ENCODE measurements at regions not wholly inside any gene's neighbourhood (a gene's known extent, or its start where the extent isn't known, plus 50 kb on each side); places are given as distances from the start of the nearest gene placed in this dataset.

DNA sequence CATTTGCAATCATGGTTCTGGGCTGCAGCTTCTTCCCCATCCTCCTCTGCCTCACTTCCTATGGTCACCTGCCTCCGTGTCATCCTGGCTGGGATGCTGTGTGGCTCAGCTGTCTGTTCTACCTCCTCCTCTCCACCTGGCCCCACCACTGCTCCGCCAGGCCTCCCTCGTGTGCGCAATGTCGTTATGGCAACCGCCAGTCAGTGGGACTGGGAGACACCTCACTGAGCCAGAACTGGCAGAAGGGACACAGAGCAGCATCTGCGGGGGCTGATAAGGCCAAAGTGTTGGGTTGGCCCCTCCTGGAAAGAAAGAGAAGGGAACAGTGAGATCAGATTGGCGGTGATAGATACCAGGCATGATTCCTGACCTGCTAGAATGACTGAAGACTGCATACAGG lies 527.5 kb downstream of the INHBA start:
- no peak for DNase-seq (ENCODE audit: low spot score)

DNA sequence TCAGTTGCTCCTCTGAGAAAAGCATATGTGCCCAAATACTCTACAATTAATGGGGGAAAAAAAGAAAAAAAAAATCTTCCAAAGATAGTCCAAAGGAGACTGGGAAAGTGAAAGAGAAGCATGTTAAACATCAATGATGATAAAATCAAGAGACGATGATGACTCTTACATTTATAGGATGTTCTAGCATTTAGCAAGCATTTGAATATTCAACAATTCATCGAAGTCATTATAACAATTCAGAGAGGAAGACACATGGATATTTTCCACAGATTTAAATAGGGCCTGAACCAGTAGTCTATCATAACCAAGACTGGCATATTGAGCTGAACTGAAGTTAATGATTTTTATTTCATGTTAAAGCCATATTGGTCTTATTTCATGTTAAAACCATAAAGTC lies 528.4 kb downstream of the INHBA start:
- no peak for DNase-seq (ENCODE audit: low spot score)

- DNase-seq (ENCODE audit: low spot score): no peak
Measured at GRCh38 chr7:41170466-41170865, 532.4 kb downstream of the INHBA start.

- DNase-seq (ENCODE audit: low spot score): no peak
Measured at GRCh38 chr7:41169317-41169716, 533.6 kb downstream of the INHBA start.

DNA sequence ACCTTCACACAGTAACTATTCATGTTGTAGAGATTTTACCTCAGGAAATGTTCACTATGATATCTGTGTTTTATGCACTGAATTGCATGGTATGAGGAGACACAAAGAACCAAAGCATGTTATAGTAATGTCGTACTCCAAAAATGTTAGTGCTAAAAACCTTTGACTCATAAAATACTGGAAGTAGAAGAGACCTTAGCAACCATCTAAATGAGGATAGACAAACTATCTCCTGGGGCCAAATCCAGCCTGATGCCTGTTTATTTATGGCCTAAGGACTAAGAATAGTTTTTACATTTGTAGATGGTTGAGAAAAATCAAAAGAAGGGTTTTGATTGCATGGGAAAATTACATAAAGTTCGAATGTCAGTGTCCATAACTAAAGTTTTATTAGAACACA lies 535.1 kb downstream of the INHBA start:
- no peak for DNase-seq (ENCODE audit: low spot score)

DNA sequence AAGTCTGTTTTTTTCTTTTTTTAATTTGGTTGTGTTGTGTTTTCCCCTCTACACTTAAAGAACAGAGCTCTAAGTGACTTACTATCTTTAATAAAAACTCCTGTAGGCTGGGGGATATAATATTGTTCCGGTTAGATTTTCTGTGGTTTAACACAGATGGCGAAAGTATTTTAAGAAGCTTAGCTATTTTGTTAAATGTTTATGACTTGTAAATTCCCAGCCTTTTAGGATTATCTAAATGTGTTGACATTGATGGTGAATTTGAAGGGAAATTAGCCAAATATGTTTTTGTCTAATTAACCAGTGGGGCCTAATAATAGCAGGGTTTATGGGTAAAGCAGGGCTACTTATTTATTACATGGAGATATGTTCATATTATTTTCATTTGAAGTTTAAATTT lies 538.5 kb downstream of the INHBA start:
- no peak for DNase-seq (ENCODE audit: low spot score)

- no peak for DNase-seq (ENCODE audit: low spot score)
Measured at GRCh38 chr7:41163991-41164390, 538.9 kb downstream of the INHBA start.

DNA sequence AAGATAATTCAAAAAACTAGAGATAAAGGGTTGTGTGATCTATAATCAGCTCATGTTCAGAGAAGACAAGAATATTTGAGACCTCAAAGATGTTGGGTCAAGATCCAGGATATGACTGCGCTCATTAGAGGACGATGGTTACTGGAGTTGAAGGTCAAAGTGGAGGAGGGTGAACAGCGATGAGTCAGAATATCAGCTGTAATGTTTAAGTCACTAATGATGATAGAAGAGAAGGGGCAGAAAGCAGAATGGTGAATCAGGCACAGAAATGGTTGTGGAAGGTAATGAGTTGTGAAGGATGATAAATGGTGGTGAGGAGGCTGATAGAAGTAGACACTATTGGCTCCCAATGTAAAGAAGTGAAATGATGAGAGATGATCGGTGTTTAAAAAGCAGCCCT lies 540.3 kb downstream of the INHBA start:
- DNase-seq (ENCODE audit: low spot score): no peak

GRCh38 chr7:41161041-41161587 lies 541.8 kb downstream of the INHBA start:
- no peak for DNase-seq (ENCODE audit: low spot score)

GRCh38 chr7:41156268-41156667 lies 546.6 kb downstream of the INHBA start:
- DNase-seq (ENCODE audit: low spot score): no peak

- no peak for DNase-seq (ENCODE audit: low spot score)
Measured at GRCh38 chr7:41153268-41153667, 549.6 kb downstream of the INHBA start.

DNA sequence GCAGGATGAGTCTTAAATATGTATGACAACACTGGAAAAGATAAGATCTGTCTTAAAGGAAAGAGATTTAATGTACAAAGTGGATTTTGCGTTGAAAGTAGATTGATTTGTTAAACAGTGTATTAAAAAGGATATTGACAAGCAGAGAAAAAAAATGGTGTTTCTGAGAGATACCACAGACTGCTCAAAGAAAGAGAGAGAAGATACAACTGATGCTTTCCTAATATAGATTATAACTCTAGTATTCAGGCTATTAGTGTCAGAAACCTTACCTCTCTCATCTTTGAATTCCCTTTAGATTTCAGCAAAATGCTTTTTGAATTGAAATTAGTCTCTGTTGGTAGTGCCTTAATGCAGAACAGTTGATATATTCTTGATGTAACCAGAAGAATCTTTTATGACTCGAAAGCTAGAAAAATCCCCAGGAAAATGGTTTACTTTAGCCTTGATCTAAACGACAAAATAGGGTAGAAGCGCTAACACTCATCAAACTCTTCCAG lies 550.7 kb downstream of the INHBA start:
- DNase-seq (ENCODE audit: low spot score): no peak

GRCh38 chr7:41149576-41149975 lies 553.3 kb downstream of the INHBA start:
- no peak for DNase-seq (ENCODE audit: low spot score)

DNA sequence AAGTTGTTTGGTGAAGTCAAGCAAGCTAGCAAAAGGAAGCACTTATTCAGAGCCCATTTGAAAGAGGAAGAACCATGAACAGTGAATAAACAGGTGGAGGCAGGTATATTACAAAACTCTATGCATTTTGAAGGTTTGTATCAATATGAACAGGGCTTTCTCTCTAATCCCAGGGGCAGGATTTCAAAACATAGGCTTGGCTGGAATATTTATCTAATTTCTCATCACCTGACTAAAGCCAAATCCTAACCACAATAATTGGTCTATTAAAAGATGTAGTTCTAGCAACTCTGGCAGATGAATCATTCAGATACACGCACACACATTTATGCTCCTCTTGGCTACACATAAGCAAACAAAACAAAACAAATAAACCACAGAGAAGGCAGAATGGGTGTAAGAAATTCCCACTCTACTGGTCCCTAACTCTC lies 554.4 kb downstream of the INHBA start:
- DNase-seq (ENCODE audit: low spot score): no peak

DNA sequence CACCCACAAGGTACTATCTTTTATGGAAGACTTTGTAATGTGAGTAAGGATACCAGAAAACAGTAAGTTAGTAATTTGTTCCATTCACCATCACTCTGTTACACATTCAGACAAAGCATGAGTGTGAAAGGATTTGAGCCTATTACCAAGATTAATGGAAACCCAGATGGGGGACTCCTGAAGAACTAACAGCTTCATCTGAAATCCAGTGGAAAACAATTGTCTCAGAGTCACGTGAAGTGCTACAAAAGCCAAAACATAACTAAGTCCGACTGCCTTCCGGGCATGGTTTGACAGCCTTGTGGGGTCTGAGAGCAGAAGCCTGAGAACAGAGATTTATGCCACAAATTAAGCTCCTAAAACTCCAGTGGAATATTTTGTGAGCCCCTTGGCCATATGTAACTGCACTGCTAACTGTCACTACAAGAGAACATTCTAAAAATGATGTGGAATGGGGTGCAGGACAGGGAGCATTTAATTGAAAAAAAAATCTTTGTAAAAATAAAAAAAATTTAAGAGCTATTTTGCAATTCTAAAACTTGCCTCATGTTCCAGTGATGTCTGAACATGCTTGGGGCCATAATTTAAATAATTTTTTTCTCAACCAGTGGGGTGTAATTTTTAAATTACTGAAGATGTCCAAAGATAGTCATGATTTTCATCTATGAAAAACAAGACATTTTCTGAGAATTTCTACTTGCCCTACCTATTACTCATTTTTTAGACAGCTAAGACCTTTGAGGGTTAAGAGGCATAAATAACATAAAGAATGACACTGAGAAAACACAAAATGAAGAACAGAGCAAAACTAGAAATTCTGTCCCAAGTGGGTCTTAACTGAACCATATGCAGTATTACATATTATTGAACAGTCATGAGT lies 555.0 kb downstream of the INHBA start:
- DNase-seq (ENCODE audit: low spot score): no peak

DNA sequence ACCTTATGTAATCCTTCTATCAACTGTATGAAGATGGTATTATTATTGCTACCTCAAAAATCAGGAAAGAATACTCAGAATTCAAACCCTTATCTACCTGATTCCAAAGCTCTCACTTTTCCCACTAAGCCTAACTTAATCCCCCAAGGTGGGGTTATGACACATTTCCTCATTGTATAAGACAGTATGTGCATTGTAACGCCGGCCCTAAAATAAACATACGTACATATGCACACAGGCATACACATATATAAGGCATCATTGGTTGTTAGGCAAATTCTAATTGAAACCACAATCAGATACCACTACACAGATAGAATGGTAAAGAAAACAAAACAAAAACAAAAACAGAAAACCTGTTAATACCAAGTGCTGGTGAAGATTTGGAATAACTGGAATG lies 556.5 kb downstream of the INHBA start:
- no peak for DNase-seq (ENCODE audit: low spot score)

GRCh38 chr7:41145656-41146055 lies 557.2 kb downstream of the INHBA start:
- no peak for DNase-seq (ENCODE audit: low spot score)

- DNase-seq (ENCODE audit: low spot score): no peak
Measured at GRCh38 chr7:41142904-41143473, 559.9 kb downstream of the INHBA start.

DNA sequence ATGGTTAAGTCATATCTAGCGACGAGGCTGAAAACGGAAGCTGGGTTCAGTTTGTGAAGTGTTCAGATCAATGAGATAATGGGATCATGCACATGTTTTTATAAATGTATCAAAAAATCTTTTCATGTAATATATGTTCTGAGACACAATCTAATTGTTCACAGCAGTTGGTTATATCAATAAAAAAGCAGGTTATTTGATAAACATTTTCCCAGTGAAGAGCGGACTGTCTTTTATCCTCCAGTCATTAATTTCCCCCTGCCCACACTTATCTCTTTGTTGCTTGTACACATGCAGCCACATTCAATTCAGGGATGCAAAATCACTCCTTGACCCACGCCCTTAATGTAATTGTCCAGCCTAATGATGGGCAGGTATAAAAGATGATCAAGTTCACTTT lies 563.1 kb downstream of the INHBA start:
- DNase-seq (ENCODE audit: low spot score): no peak

DNA sequence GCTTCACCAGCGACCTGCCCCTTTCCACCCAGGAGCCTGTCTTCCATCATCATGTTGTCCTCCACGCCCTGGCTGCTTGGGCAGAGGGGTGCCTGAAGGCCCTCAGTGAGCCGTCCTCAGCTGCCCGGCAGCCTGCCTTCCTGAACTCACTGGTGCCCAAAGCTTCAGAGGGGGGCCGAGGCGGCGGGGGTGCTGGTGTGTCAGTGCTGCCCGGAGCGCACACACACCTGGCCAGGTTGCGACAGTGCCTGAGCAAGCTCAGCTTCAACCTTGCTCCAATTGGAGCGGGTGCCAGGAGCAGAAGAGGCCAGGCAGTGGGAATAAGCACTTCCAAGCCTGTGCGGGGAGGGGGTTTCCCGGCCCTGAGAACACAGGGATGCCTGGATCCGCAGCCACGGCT lies 566.3 kb downstream of the INHBA start:
- no peak for DNase-seq (ENCODE audit: low spot score)

DNA sequence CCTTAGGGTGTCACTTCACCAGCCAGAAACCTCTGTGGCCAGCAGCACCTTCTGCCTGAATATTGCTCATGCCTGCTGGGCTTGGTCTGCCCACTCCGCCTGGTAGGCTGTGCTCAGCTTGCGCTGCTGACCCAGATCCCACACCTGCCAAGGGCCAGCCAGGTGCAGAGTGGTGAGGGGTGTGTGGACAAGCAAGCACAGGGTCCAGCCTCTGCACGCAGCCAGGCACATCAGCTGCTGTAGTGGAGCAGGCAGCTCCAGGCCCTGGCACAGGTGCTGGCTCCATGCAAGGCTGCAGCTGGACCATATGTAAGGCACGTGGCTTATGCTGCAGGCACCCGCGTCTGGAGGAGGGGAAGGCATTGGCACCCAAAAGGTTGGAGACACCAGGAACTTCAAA lies 567.4 kb downstream of the INHBA start:
- DNase-seq (ENCODE audit: low spot score): no peak

- DNase-seq (ENCODE audit: low spot score): no peak
Measured at GRCh38 chr7:41134300-41135255, 568.3 kb downstream of the INHBA start.

Data from D341Med (cell line).